OCI-LY7 (cell line): ENCODE measurements at regions not wholly inside any gene's neighbourhood (a gene's known extent, or its start where the extent isn't known, plus 50 kb on each side); places are given as distances from the start of the nearest gene placed in this dataset.

ENCODE experiments used
- CTCF ChIP-seq: fragments of 200-600 bp; sonication (generic); conservative IDR thresholded peaks from 2 replicates; pipeline ENCODE4 v1.5.1; 2014; ENCODE audit warnings: mild to moderate bottlenecking, antibody characterized with exemption, low read length, moderate library complexity, mixed read lengths
- EZH2phosphoT487 ChIP-seq: fragments of 200-600 bp; sonication (generic); IDR thresholded peaks from 2 replicates; pipeline ENCODE4 v1.6.1; 2018; ENCODE audit warnings: low read depth, borderline replicate concordance, mild to moderate bottlenecking, mixed run types, antibody characterized with exemption, low read length, moderate library complexity, mixed read lengths

GRCh38 chr2:423479-423878 lies 135.6 kb upstream of the ALKAL2 start:
- no peak for TF ChIP-seq CTCF
- no peak for TF ChIP-seq EZH2phosphoT487
